ENCODE measurements at regions not wholly inside any gene's neighbourhood (a gene's known extent, or its start where the extent isn't known, plus 50 kb on each side); places are given as distances from the start of the nearest gene placed in this dataset.

- CTCF ChIA-PET: no interaction called here
- TF ChIP-seq, protein P1, sequence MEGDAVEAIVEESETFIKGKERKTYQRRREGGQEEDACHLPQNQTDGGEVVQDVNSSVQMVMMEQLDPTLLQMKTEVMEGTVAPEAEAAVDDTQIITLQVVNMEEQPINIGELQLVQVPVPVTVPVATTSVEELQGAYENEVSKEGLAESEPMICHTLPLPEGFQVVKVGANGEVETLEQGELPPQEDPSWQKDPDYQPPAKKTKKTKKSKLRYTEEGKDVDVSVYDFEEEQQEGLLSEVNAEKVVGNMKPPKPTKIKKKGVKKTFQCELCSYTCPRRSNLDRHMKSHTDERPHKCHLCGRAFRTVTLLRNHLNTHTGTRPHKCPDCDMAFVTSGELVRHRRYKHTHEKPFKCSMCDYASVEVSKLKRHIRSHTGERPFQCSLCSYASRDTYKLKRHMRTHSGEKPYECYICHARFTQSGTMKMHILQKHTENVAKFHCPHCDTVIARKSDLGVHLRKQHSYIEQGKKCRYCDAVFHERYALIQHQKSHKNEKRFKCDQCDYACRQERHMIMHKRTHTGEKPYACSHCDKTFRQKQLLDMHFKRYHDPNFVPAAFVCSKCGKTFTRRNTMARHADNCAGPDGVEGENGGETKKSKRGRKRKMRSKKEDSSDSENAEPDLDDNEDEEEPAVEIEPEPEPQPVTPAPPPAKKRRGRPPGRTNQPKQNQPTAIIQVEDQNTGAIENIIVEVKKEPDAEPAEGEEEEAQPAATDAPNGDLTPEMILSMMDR (IDR thresholded peaks at IDR 0.05; ENCODE audit: control extremely low read depth, extremely low read depth, low read depth, missing control alignments): no peak
- no peak for DNase-seq (ENCODE audit: extremely low spot score)
- POLR2A ChIA-PET: no interaction called here
These were observed 727.0 kb downstream of the C12orf50 start for GRCh38 chr12:87302126-87302745.

- TF ChIP-seq, protein P1 (IDR thresholded peaks at IDR 0.05; ENCODE audit: control extremely low read depth, extremely low read depth, low read depth, missing control alignments): no peak
- no peak for DNase-seq (ENCODE audit: extremely low spot score)
- CTCF ChIA-PET: no interaction called here
- POLR2A ChIA-PET: no interaction called here
These were observed 738.7 kb downstream of the C12orf50 start for GRCh38 chr12:87290505-87290904.

DNA sequence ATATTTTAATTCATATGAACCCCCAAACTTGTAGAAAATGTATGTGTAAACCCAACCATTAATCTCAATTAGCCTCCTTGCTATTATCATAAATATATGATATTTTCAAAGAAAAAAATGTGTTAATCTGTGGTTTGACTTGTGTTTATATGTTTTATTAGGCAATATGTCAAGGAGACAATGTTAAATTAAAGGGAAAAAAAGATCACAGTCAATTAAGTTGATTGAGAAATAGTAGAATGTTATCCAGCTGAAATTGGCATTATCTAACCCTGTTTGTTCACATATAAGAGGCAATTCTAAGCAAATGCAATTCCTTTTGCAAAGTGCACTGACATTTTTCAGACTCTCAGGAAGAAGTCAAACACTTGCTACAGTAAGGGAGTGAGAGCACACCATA lies 745.3 kb downstream of the C12orf50 start:
- ChIA-PET CTCF (no interaction called here), POLR2A (no interaction called here)
- DNase-seq (ENCODE audit: extremely low spot score): no peak
- TF ChIP-seq, protein P1 (IDR thresholded peaks at IDR 0.05; ENCODE audit: control extremely low read depth, extremely low read depth, low read depth, missing control alignments): no peak

- TF ChIP-seq, protein P1 (IDR thresholded peaks at IDR 0.05; ENCODE audit: control extremely low read depth, extremely low read depth, low read depth, missing control alignments): no peak
- no peak for DNase-seq (ENCODE audit: extremely low spot score)
- ChIA-PET CTCF (no interaction called here), POLR2A (no interaction called here)
These were observed 746.1 kb downstream of the C12orf50 start for GRCh38 chr12:87283111-87283510.

DNA sequence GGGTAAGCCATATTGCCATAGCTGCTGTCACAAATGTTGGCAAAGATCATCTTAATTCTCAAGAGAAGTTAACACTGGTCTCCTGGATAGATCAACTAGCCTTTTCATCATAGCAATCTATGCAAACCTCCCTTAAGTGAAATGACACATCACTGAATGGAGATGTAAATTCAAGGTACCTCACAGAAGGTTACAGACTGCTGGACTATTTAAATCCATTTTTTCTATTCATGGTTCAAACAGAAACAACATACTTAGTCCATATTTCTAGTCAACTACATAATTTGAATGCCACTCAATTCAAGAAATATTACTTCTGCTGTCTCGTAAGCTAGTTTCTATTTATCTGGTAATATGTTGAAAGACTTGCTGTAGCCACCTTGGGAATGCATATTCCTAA lies 748.3 kb downstream of the C12orf50 start:
- ChIA-PET POLR2A (no interaction called here), CTCF (no interaction called here)
- peak; percentile 3 for DNase-seq (ENCODE audit: extremely low spot score)
- TF ChIP-seq, protein P1 (IDR thresholded peaks at IDR 0.05; ENCODE audit: control extremely low read depth, extremely low read depth, low read depth, missing control alignments): no peak

- CTCF ChIA-PET: no interaction called here
These were observed 748.8 kb downstream of the C12orf50 start for GRCh38 chr12:87280356-87280755.

More at GRCh38 chr12:87280356-87280755, 748.8 kb downstream of the C12orf50 start:
- POLR2A ChIA-PET: no interaction called here
- TF ChIP-seq, protein P1 (IDR thresholded peaks at IDR 0.05; ENCODE audit: control extremely low read depth, extremely low read depth, low read depth, missing control alignments): no peak
- DNase-seq (ENCODE audit: extremely low spot score): peak; percentile 6
